GM12878 (cell line): ENCODE measurements at regions not wholly inside any gene's neighbourhood (a gene's known extent, or its start where the extent isn't known, plus 50 kb on each side); places are given as distances from the start of the nearest gene placed in this dataset.

Experiments
- CHD1 ChIP-seq: IDR thresholded peaks from 2 replicates; pipeline ENCODE4 v1.6.1; 2012; ENCODE audit warnings: low read depth, low read length, improper control_type of control experiment
- EED ChIP-seq: sonication (generic); IDR thresholded peaks from 2 replicates; pipeline ENCODE4 v1.6.1; 2016; ENCODE audit warnings: antibody characterized with exemption, low read depth
- NFYA ChIP-seq: IDR thresholded peaks from 2 replicates; pipeline ENCODE4 v1.6.1; 2011; ENCODE audit warnings: low read depth, mild to moderate bottlenecking, low read length, improper control_type of control experiment, borderline replicate concordance
- PAX8 ChIP-seq: fragments of 450-650 bp; IDR thresholded peaks from 2 replicates; pipeline ENCODE4 v1.6.1; 2017; ENCODE audit warnings: mild to moderate bottlenecking, moderate library complexity
- TF ChIP-seq, protein P1 (sequence below): fragments of 450-650 bp; IDR thresholded peaks from 2 replicates; pipeline ENCODE4 v1.6.1; 2018; ENCODE audit warnings: mild to moderate bottlenecking, low read depth, moderate library complexity; ENCODE audit not compliant: partially characterized antibody
- TF ChIP-seq, protein P2 (sequence below): fragments of 450-650 bp; IDR thresholded peaks from 2 replicates; pipeline ENCODE4 v1.6.1; 2017; ENCODE audit warnings: mild to moderate bottlenecking, low read depth, inconsistent platforms; ENCODE audit not compliant: poor library complexity, severe bottlenecking
- TF ChIP-seq, protein P3 (sequence below): fragments of 450-650 bp; IDR thresholded peaks from 2 replicates; pipeline ENCODE4 v1.6.1; 2017; ENCODE audit warnings: mild to moderate bottlenecking, moderate library complexity
- TF ChIP-seq, protein P4 (sequence below): IDR thresholded peaks from 2 replicates; pipeline ENCODE4 v1.6.1; 2012; ENCODE audit warnings: low read length, inconsistent platforms

DNA sequence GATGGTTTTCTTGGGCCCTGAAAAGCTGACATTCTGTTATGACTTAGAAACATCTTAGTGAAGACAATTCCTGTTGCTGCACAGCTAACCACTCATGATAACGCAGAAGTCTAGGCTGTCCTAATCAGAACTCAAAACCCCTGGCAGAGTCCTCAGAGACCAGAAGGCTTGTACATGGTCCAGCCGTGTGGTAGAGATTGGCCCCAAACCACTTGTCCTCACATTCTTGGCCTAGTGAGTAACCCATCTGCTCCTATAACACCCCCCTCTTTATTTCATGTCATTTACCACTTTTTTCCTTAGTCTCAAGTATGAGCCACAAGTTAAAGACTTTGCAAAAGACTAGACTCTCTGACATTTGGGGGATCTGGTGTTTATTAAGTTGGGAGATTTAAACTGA, 116.5 kb upstream of the ADAMTS18 start (continued):
- TF ChIP-seq, protein P1, sequence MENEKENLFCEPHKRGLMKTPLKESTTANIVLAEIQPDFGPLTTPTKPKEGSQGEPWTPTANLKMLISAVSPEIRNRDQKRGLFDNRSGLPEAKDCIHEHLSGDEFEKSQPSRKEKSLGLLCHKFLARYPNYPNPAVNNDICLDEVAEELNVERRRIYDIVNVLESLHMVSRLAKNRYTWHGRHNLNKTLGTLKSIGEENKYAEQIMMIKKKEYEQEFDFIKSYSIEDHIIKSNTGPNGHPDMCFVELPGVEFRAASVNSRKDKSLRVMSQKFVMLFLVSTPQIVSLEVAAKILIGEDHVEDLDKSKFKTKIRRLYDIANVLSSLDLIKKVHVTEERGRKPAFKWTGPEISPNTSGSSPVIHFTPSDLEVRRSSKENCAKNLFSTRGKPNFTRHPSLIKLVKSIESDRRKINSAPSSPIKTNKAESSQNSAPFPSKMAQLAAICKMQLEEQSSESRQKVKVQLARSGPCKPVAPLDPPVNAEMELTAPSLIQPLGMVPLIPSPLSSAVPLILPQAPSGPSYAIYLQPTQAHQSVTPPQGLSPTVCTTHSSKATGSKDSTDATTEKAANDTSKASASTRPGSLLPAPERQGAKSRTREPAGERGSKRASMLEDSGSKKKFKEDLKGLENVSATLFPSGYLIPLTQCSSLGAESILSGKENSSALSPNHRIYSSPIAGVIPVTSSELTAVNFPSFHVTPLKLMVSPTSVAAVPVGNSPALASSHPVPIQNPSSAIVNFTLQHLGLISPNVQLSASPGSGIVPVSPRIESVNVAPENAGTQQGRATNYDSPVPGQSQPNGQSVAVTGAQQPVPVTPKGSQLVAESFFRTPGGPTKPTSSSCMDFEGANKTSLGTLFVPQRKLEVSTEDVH: no peak
- no peak for TF ChIP-seq CHD1
- TF ChIP-seq, protein P2, sequence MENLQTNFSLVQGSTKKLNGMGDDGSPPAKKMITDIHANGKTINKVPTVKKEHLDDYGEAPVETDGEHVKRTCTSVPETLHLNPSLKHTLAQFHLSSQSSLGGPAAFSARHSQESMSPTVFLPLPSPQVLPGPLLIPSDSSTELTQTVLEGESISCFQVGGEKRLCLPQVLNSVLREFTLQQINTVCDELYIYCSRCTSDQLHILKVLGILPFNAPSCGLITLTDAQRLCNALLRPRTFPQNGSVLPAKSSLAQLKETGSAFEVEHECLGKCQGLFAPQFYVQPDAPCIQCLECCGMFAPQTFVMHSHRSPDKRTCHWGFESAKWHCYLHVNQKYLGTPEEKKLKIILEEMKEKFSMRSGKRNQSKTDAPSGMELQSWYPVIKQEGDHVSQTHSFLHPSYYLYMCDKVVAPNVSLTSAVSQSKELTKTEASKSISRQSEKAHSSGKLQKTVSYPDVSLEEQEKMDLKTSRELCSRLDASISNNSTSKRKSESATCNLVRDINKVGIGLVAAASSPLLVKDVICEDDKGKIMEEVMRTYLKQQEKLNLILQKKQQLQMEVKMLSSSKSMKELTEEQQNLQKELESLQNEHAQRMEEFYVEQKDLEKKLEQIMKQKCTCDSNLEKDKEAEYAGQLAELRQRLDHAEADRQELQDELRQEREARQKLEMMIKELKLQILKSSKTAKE: no peak
- TF ChIP-seq, protein P3, sequence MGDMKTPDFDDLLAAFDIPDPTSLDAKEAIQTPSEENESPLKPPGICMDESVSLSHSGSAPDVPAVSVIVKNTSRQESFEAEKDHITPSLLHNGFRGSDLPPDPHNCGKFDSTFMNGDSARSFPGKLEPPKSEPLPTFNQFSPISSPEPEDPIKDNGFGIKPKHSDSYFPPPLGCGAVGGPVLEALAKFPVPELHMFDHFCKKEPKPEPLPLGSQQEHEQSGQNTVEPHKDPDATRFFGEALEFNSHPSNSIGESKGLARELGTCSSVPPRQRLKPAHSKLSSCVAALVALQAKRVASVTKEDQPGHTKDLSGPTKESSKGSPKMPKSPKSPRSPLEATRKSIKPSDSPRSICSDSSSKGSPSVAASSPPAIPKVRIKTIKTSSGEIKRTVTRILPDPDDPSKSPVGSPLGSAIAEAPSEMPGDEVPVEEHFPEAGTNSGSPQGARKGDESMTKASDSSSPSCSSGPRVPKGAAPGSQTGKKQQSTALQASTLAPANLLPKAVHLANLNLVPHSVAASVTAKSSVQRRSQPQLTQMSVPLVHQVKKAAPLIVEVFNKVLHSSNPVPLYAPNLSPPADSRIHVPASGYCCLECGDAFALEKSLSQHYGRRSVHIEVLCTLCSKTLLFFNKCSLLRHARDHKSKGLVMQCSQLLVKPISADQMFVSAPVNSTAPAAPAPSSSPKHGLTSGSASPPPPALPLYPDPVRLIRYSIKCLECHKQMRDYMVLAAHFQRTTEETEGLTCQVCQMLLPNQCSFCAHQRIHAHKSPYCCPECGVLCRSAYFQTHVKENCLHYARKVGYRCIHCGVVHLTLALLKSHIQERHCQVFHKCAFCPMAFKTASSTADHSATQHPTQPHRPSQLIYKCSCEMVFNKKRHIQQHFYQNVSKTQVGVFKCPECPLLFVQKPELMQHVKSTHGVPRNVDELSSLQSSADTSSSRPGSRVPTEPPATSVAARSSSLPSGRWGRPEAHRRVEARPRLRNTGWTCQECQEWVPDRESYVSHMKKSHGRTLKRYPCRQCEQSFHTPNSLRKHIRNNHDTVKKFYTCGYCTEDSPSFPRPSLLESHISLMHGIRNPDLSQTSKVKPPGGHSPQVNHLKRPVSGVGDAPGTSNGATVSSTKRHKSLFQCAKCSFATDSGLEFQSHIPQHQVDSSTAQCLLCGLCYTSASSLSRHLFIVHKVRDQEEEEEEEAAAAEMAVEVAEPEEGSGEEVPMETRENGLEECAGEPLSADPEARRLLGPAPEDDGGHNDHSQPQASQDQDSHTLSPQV: no peak
- TF ChIP-seq PAX8: no peak
- TF ChIP-seq NFYA: no peak
- TF ChIP-seq, protein P4, sequence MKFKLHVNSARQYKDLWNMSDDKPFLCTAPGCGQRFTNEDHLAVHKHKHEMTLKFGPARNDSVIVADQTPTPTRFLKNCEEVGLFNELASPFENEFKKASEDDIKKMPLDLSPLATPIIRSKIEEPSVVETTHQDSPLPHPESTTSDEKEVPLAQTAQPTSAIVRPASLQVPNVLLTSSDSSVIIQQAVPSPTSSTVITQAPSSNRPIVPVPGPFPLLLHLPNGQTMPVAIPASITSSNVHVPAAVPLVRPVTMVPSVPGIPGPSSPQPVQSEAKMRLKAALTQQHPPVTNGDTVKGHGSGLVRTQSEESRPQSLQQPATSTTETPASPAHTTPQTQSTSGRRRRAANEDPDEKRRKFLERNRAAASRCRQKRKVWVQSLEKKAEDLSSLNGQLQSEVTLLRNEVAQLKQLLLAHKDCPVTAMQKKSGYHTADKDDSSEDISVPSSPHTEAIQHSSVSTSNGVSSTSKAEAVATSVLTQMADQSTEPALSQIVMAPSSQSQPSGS: no peak
- no peak for TF ChIP-seq EED
